GM12878 (cell line): ENCODE measurements at regions not wholly inside any gene's neighbourhood (a gene's known extent, or its start where the extent isn't known, plus 50 kb on each side); places are given as distances from the start of the nearest gene placed in this dataset.

Experiments used
- ATAC-seq: fragments of 200-7000 bp; cut with Tn5 transposase; 3 replicates; pipeline ENCODE4 v1.9.1; 2020; ENCODE audit warnings: mild to moderate bottlenecking, moderate library complexity
- BruUV-seq: library from RNA; stranded (reverse); fragments of 400-500 nt; replicated peaks from 2 replicates; lab custom pipeline; 2021; lab: Mats Ljungman, UMichigan
- CTCF ChIA-PET: fragments of 300-600 bp; sonication (Branson Sonifier 250); formaldehyde crosslinking; extraction: SDS; loops from one replicate; lab custom pipeline; 2021; ENCODE audit warnings: inconsistent platforms; lab: Yijun Ruan, JAX
- POLR2A ChIA-PET: fragments of 350-600 bp; formaldehyde crosslinking; extraction: SDS; loops from one replicate; lab custom pipeline; 2021; ENCODE audit warnings: inconsistent platforms; lab: Charles Lee
- RAD21 ChIA-PET: fragments of 300-600 bp; sonication (Branson Sonifier 250); formaldehyde crosslinking; loops from one replicate; lab custom pipeline; 2023; ENCODE audit warnings: antibody characterized with exemption; ENCODE audit not compliant: unreplicated experiment; lab: Charles Lee
- SMC1A ChIA-PET: fragments of 300-600 bp; sonication (Branson Sonifier 250); formaldehyde crosslinking; loops from one replicate; lab custom pipeline; 2023; ENCODE audit not compliant: unreplicated experiment, uncharacterized antibody; lab: Charles Lee
- DNase-seq: peaks from one replicate; pipeline ENCODE4 v3.0.0-alpha.2; 2011; ENCODE audit warnings: low read depth, low spot score
- FAIRE-seq: peaks from 3 replicates; lab custom pipeline; 2011; peaks lifted over from hg19 to GRCh38; lab: Jason Lieb, UNC
- H2AFZ ChIP-seq: 2 replicates; pipeline ENCODE4 v1.6.0; 2011; ENCODE audit warnings: low read depth, low read length, control low read depth; ENCODE audit not compliant: control insufficient read depth
- H3K27ac ChIP-seq: 2 replicates; pipeline ENCODE4 v1.5.1; 2011; ENCODE audit warnings: control low read depth; ENCODE audit not compliant: control insufficient read depth, insufficient read depth
- H3K27me3 ChIP-seq, 2 experiments: replicated peaks in 1 of 2; 2 replicates each; pipeline versions ENCODE4 v1.6.0 to v1.6.1; 2011; ENCODE audit warnings: low read length in 1 of 2; ENCODE audit not compliant: control insufficient read depth in 2 of 2, insufficient read depth in 2 of 2
- H3K36me3 ChIP-seq, 2 experiments: 2 replicates each; pipeline ENCODE4 v1.5.1; 2011; ENCODE audit warnings: low read length in 1 of 2; ENCODE audit not compliant: control insufficient read depth in 2 of 2, insufficient read depth in 2 of 2
- H3K4me1 ChIP-seq: 2 replicates; pipeline ENCODE4 v1.6.1; 2011; ENCODE audit warnings: mild to moderate bottlenecking, low read length, moderate library complexity, mixed read lengths; ENCODE audit not compliant: control insufficient read depth, insufficient read depth
- H3K4me2 ChIP-seq: 2 replicates; pipeline ENCODE4 v1.6.0; 2011; ENCODE audit warnings: control low read depth; ENCODE audit not compliant: control insufficient read depth, insufficient read depth
- H3K4me3 ChIP-seq: fragments of 200-600 bp; sonication (generic); 2 replicates; pipeline ENCODE4 v1.5.1; 2016
- H3K79me2 ChIP-seq: 2 replicates; pipeline ENCODE4 v1.6.0; 2011; ENCODE audit warnings: low read length; ENCODE audit not compliant: control insufficient read depth, insufficient read depth
- H3K9ac ChIP-seq: 2 replicates; pipeline ENCODE4 v1.8.0; 2011; ENCODE audit warnings: low read length, control low read depth, mixed read lengths; ENCODE audit not compliant: control insufficient read depth, insufficient read depth
- H3K9me3 ChIP-seq: replicated peaks from 3 replicates; pipeline ENCODE4 v1.5.1; 2011; ENCODE audit warnings: mild to moderate bottlenecking, low read length; ENCODE audit not compliant: control insufficient read depth, insufficient read depth
- H4K20me1 ChIP-seq: 2 replicates; pipeline ENCODE4 v1.6.0; 2011; ENCODE audit not compliant: control insufficient read depth, insufficient read depth
- ATF3 ChIP-seq: IDR thresholded peaks from 2 replicates; pipeline ENCODE4 v1.6.1; 2011; ENCODE audit warnings: low read depth, mild to moderate bottlenecking, low read length, moderate library complexity, borderline replicate concordance; ENCODE audit errors: extremely low read depth
- BCL3 ChIP-seq: IDR thresholded peaks from 2 replicates; pipeline ENCODE4 v1.6.1; 2011; ENCODE audit warnings: borderline replicate concordance, low read depth, mild to moderate bottlenecking, moderate library complexity, low read length; ENCODE audit not compliant: insufficient read depth, poor library complexity, severe bottlenecking
- E4F1 ChIP-seq: fragments of 450-650 bp; IDR thresholded peaks from 2 replicates; pipeline ENCODE4 v1.6.1; 2018; ENCODE audit warnings: borderline replicate concordance, mild to moderate bottlenecking; ENCODE audit not compliant: partially characterized antibody
- ESRRA ChIP-seq: IDR thresholded peaks from 2 replicates; pipeline ENCODE4 v1.6.1; 2012; ENCODE audit warnings: mild to moderate bottlenecking, low read length, improper control_type of control experiment
- HDAC2 ChIP-seq: fragments of 200-600 bp; sonication (generic); IDR thresholded peaks from 2 replicates; pipeline ENCODE4 v1.6.1; 2017
- IKZF2 ChIP-seq, 2 experiments: fragments of 450-650 bp; IDR thresholded peaks; 2 replicates each; pipeline ENCODE4 v1.6.1; 2017; ENCODE audit warnings: mild to moderate bottlenecking in 2 of 2, moderate library complexity in 2 of 2
- JUND ChIP-seq: IDR thresholded peaks from 2 replicates; pipeline ENCODE4 v1.6.1; 2012; ENCODE audit warnings: low read depth, mild to moderate bottlenecking, low read length, improper control_type of control experiment, moderate library complexity
- KDM1A ChIP-seq: fragments of 200-600 bp; sonication (generic); IDR thresholded peaks from 2 replicates; pipeline ENCODE4 v1.6.1; 2016; ENCODE audit warnings: borderline replicate concordance
- LARP7 ChIP-seq: fragments of 450-650 bp; IDR thresholded peaks from 2 replicates; pipeline ENCODE4 v1.6.1; 2017; ENCODE audit warnings: mild to moderate bottlenecking
- NBN ChIP-seq: fragments of 450-650 bp; IDR thresholded peaks from 2 replicates; pipeline ENCODE4 v1.6.1; 2016
- POLR2A ChIP-seq: IDR thresholded peaks from 2 replicates; pipeline ENCODE4 v1.6.1; 2011; ENCODE audit warnings: low read depth, mild to moderate bottlenecking, low read length
- RELA ChIP-seq: fragments of 450-650 bp; IDR thresholded peaks from 2 replicates; pipeline ENCODE4 v1.8.0; 2014; ENCODE audit warnings: borderline replicate concordance; ENCODE audit not compliant: partially characterized antibody
- SMAD1 ChIP-seq: fragments of 450-650 bp; IDR thresholded peaks from 2 replicates; pipeline ENCODE4 v1.6.1; 2018; ENCODE audit warnings: mild to moderate bottlenecking, low read depth; ENCODE audit not compliant: partially characterized antibody
- USF2 ChIP-seq: IDR thresholded peaks from 2 replicates; pipeline ENCODE4 v1.6.1; 2011; ENCODE audit warnings: low read depth, low read length, improper control_type of control experiment, borderline replicate concordance
- ZNF24 ChIP-seq: fragments of 450-650 bp; IDR thresholded peaks from 2 replicates; pipeline ENCODE4 v1.6.1; 2017; ENCODE audit warnings: antibody characterized with exemption, mild to moderate bottlenecking
- WGBS: methylation state at CpG from one replicate; pipeline ENCODE4 v1.1.6; 2016; ENCODE audit warnings: low lambda C conversion rate; ENCODE audit not compliant: insufficient replicate concordance, insufficient coverage; ENCODE audit errors: missing lambda C conversion rate; 5-methylcytosine and 5-hydroxymethylcytosine counted together
- in situ Hi-C: fragments of 300-500 bp; cut with MboI; formaldehyde crosslinking; loops from 9 replicates; pipeline ENCODE4 v1.14.3; 2018; ENCODE audit warnings: mixed read lengths
- intact Hi-C: fragments of 100-400 bp; cut with micrococcal nuclease; formaldehyde crosslinking; loops from one replicate; pipeline ENCODE4 v1.14.2; 2022; ENCODE audit not compliant: unreplicated experiment

GRCh38 chr12:81942594-81942993 is 183.4 kb upstream of the PPFIA2 start (continued):
- no peak for TF ChIP-seq HDAC2
- peak; percentile 94 to 97 for TF ChIP-seq IKZF2 (IDR thresholded peaks at IDR 0.05)
- TF ChIP-seq, all 136 proteins: peak for 17

GRCh38 chr12:81930037-81930436 is 170.9 kb upstream of the PPFIA2 start:
- in situ Hi-C loops: no loop called here
- intact Hi-C loops: no loop called here
- WGBS: 33% methylated on average over 2 of the region's 2 CpGs
- RAD21 ChIA-PET: interaction anchor here (0.8 kb wide), 1 partner anchor 78 kb away, joined by 3 read pairs; no protein-coding TSS in a partner anchor
- Histone ChIP-seq H3K4me1 (no peaks in the 10 kb centered on the region), H3K4me2 (no peak overlapping the region), H3K4me3 (no peak overlapping the region), H2AFZ (no peak overlapping the region), H3K79me2 (no peaks in the 10 kb centered on the region), H3K27ac (no peak overlapping the region), H3K9ac (no peak overlapping the region), H4K20me1 (no peaks in the 10 kb centered on the region), H3K36me3 (no peaks in the 10 kb centered on the region), H3K9me3 (no peaks in the 10 kb centered on the region), H3K27me3 (no peaks in the 10 kb centered on the region)
- SMC1A ChIA-PET: interaction anchor here (1.1 to 1.3 kb wide), 3 partner anchors 11 to 127 kb away, joined by 3 to 4 read pairs (median 3); no protein-coding TSS in a partner anchor
- ATAC-seq (no peak), DNase-seq (no peak), FAIRE-seq (no peak)
- CTCF ChIA-PET: interaction anchor here (0.8 to 2.1 kb wide), 3 partner anchors 8 to 129 kb away, joined by 3 to 7 read pairs (median 4); no protein-coding TSS in a partner anchor
- no TSS peak for BruUV-seq
- TF ChIP-seq E4F1: no peak
- TF ChIP-seq KDM1A: no peak
- TF ChIP-seq ZNF24: no peak
- no peak for TF ChIP-seq RELA
- TF ChIP-seq NBN: no peak
- no peak for TF ChIP-seq BCL3
- no peak for TF ChIP-seq POLR2A
- no peak for TF ChIP-seq JUND
- no peak for TF ChIP-seq SMAD1
- TF ChIP-seq ESRRA: no peak
- no peak for TF ChIP-seq ATF3
- no peak for TF ChIP-seq USF2
- no peak for TF ChIP-seq LARP7
- POLR2A ChIA-PET: no interaction called here
